ENCODE measurements at regions not wholly inside any gene's neighbourhood (a gene's known extent, or its start where the extent isn't known, plus 50 kb on each side); places are given as distances from the start of the nearest gene placed in this dataset.

DNA sequence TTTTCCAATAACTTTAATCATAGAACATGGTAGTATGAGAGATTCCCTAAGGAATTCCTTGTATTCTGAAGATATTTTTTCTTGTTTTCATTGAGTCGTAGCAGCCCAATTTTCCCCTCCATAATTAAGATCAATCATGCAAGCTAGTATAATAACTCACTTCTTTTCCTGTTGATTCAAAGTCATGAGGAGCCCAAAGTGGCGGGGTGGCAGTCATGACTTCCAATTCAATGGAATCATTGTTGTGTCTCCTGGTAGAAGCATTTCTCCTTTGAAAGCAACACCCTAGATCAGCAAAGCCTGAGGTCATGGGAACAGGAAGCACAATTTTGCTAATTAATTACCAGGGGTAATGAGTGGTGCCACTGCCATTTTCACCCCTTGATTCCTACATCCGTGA is 77.6 kb upstream of the MAGI2 start:
- no peak for DNase-seq (ENCODE audit: extremely low spot score)
- ChIA-PET POLR2A (no interaction called here), CTCF (no interaction called here)
- TF ChIP-seq, protein P1, sequence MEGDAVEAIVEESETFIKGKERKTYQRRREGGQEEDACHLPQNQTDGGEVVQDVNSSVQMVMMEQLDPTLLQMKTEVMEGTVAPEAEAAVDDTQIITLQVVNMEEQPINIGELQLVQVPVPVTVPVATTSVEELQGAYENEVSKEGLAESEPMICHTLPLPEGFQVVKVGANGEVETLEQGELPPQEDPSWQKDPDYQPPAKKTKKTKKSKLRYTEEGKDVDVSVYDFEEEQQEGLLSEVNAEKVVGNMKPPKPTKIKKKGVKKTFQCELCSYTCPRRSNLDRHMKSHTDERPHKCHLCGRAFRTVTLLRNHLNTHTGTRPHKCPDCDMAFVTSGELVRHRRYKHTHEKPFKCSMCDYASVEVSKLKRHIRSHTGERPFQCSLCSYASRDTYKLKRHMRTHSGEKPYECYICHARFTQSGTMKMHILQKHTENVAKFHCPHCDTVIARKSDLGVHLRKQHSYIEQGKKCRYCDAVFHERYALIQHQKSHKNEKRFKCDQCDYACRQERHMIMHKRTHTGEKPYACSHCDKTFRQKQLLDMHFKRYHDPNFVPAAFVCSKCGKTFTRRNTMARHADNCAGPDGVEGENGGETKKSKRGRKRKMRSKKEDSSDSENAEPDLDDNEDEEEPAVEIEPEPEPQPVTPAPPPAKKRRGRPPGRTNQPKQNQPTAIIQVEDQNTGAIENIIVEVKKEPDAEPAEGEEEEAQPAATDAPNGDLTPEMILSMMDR (IDR thresholded peaks at IDR 0.05; ENCODE audit: control extremely low read depth, extremely low read depth, low read depth, missing control alignments) = no peak

DNA sequence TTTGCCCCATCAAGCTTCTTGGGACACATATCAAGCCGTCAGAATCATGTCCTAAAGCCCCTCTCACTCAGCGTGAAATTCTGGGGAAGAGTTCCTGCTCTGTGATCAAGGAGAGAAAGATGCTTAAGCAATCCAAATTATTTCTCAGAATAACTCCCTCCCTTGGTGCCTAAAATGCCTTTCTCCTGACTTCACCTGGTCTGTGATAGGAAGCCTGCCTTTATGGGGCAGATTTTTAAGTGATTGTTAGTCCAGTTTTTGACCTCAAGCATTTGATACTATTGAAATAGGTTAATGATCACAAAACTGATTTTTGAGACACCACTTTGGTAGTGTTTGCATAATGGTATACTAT is 76.4 kb upstream of the MAGI2 start:
- ChIA-PET CTCF (interaction anchor here (1.2 kb wide), 1 partner anchor 10 kb away, joined by 5 read pairs; no protein-coding TSS in a partner anchor), POLR2A (no interaction called here)
- DNase-seq (ENCODE audit: extremely low spot score) = no peak
- TF ChIP-seq, protein P1 (IDR thresholded peaks at IDR 0.05; ENCODE audit: control extremely low read depth, extremely low read depth, low read depth, missing control alignments) = no peak

DNA sequence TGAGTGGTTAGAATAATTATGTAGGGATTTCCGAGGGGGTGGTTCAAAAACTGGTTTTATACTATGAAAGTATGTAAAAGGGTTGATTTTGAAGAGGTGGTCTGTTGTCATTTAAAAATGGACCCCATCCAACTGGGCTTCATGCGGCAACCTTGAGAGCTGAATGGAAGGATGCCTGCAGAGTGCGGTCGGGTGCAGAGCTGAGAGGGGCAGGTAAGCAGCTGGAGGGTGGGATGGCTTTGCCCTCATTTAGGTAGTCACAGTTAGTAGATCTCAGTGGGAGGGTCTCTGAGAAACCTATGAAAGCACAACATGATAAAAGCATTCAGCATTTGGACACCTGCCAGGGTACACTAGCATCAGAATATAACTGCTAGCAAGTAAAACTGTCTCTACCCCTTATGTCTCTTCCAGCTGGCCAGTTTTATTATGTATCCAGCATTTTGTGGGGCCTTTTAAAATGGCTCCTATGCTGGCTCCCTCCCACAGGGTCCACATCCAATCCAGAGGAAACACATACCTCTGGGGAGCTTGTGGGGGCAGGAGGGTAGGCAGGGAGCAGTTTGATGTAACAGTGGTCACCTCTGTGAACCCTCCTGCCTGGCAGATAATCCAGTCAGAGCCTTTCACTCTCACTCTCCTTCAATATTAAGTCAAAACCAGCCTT is 75.9 kb upstream of the MAGI2 start:
- TF ChIP-seq, protein P1 (IDR thresholded peaks at IDR 0.05; ENCODE audit: control extremely low read depth, extremely low read depth, low read depth, missing control alignments) = no peak
- DNase-seq (ENCODE audit: extremely low spot score) = no peak
- ChIA-PET POLR2A (no interaction called here), CTCF (interaction anchor here (1.2 kb wide), 1 partner anchor 10 kb away, joined by 5 read pairs; no protein-coding TSS in a partner anchor)

DNA sequence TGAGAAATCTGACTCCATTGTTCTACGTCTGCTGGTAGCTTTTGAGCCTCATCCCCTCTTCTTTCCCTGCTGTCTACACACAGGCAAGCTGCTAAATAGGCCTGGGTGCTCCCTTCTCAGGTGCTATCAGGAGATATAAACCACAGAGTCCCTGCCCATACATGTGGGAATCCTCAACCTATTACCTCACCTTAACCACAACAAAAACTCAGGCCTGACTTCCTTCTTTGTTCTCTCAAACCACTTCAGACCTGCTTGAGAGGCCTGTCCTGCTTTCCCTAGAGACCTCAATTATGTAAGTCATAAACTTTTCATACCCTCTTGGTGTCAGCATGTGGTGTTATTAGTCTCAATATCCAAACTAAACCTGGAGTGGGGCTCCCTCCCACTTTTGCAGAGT is 75.0 kb upstream of the MAGI2 start:
- DNase-seq (ENCODE audit: extremely low spot score) = no peak
- CTCF ChIA-PET = no interaction called here
- TF ChIP-seq, protein P1 (IDR thresholded peaks at IDR 0.05; ENCODE audit: control extremely low read depth, extremely low read depth, low read depth, missing control alignments) = no peak
- POLR2A ChIA-PET = no interaction called here

DNA sequence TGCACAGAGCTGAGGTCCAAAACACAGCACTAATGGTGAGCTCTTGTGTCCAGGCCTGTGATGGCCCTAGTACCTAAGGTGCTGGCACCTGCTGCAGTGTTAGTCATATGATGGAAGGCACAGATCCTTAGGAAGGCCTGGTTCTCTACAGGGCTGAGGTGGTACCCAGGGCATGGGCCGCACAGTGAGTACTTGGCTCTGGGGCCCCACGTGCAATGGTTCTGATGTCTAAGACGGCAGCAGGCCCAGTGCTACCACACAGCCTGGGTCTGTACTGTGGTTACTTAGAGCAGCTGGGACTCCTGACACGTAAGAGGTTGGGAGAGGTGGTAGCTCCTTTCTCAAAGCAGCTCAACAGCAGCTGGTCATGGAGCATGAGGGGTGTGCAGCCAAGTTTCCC is 70.6 kb upstream of the MAGI2 start:
- TF ChIP-seq, protein P1 (IDR thresholded peaks at IDR 0.05; ENCODE audit: control extremely low read depth, extremely low read depth, low read depth, missing control alignments) = no peak
- CTCF ChIA-PET = no interaction called here
- no peak for DNase-seq (ENCODE audit: extremely low spot score)
- POLR2A ChIA-PET = no interaction called here

DNA sequence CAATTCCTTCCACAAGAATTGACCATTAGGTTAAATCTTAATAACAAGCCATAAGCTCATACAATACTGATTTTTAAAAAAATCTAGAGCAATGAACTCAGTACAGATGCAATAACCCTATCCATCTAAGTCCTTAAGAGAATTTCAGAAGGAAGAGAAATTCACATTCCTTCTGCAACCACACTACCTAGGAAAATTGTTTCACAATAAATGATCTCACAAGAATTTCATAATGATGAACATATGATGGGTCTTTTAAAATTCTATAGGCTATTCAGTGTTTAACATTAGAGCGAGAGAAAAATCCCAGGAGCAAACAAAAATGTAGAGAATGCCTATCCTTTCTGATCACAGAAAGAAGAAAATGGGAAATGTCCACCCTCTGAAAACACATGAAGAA is 70.0 kb upstream of the MAGI2 start:
- POLR2A ChIA-PET = no interaction called here
- TF ChIP-seq, protein P1 (IDR thresholded peaks at IDR 0.05; ENCODE audit: control extremely low read depth, extremely low read depth, low read depth, missing control alignments) = no peak
- no peak for DNase-seq (ENCODE audit: extremely low spot score)
- CTCF ChIA-PET = no interaction called here

DNA sequence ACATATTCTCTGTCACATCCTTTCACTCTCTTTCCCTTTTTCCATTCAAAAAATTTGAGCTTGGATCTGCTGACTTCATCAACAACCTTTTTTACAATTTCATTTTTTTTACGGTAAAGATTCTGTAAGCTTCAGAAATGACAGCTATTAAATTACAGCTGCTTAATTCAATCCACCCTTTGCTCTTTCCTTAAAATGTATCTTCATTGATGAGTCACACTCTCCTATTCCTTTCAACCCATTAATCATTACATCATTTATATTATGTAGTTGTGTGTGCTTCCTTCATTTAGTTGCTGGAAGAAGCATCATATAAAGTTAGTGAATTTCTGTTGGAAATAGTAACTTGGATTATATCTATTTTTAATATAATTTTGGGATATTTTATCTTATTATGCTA is 67.1 kb upstream of the MAGI2 start:
- TF ChIP-seq, protein P1 (IDR thresholded peaks at IDR 0.05; ENCODE audit: control extremely low read depth, extremely low read depth, low read depth, missing control alignments) = no peak
- DNase-seq (ENCODE audit: extremely low spot score) = no peak
- CTCF ChIA-PET = no interaction called here
- POLR2A ChIA-PET = no interaction called here
